Skin epidermis (tissue), 12 donors: ENCODE measurements at regions not wholly inside any gene's neighbourhood (a gene's known extent, or its start where the extent isn't known, plus 50 kb on each side); places are given as distances from the start of the nearest gene placed in this dataset.
"Not testable (repeated sequence)": the region's sequence is repeated elsewhere in the genome, so short reads cannot be mapped to it uniquely, and the experiment has no call there.

Experiments used
- H3K27ac ChIP-seq, 21 experiments: fragments of 200-600 bp; sonication (generic) in 11 of 21; one replicate each; pipeline ENCODE4 v1.5.0; 2020; ENCODE audit warnings: mild to moderate bottlenecking in 3 of 21, inconsistent platforms in 2 of 21, moderate library complexity in 2 of 21
- H3K4me3 ChIP-seq, 7 experiments: fragments of 200-600 bp; sonication (generic) in 2 of 7; one replicate each; pipeline ENCODE4 v1.5.0; 2020; ENCODE audit warnings: inconsistent platforms in 2 of 7, mild to moderate bottlenecking in 2 of 7, moderate library complexity in 1 of 7

DNA sequence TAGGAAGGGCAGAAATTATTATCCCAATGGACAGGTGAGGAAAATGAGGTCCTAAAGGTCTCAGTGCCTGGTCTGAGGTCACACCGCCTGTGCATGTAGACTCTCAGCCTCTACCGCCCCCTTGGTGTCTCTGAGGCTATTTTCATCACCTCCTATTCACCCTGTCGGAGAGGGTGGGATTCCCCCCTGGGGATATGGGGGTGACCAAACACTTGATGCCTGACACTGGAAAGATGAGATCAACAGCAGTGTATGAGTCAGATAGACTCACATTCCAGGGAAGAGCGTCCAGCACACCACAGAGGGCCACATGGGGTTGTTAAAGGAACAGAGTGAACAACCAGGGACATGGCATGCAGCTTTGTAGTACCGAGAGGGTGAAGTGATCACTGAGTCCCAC lies 199.7 kb downstream of the SMAD2 start:
- H3K4me3 ChIP-seq, result no peak overlapping the region

DNA sequence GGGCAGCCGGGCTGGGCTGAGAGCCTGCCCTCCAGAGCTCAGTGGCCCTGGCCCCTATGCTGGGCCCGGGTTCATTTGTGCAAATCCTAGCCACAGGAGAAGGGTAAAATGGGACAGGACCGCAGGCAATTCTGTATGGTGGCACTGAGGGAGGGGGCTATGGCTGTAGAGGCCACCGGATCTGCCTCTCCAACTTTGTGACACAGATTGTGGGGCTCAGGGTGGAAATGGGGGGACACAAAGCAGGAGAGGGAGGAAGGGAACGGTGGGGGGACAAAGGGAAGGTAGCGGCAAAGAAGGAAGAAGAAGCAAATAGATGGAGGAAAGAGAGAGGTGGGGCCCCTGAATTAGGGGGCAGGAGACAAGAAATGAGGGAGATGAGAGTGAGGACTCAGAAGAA lies 201.1 kb downstream of the SMAD2 start:
- H3K4me3 ChIP-seq, result no peak overlapping the region
- H3K27ac ChIP-seq, result no peak overlapping the region

More for the DNA sequence above, 199.7 kb downstream of the SMAD2 start:
- H3K27ac ChIP-seq, result no peak overlapping the region

DNA sequence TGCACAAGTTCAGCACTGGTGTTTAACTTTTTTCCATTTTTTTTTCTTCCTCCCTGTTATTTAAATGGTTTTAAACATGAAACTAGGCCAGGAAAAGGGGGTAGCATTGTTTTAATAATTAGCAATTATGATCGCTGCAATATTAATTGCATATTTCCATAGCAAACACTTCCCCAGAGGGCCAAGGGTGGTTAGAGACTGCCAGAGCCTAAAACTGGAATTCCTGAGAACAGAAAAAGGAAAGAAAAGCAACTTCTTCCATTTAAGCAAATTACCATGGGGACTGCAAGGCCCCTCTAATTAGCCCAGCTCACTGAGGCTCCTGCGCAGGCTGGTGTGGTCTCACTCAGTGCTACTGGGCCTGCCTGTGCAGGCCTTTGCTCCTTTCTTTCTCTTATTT lies 201.5 kb downstream of the SMAD2 start:
- H3K4me3 ChIP-seq, result no peak overlapping the region
- H3K27ac ChIP-seq, result no peak overlapping the region

DNA sequence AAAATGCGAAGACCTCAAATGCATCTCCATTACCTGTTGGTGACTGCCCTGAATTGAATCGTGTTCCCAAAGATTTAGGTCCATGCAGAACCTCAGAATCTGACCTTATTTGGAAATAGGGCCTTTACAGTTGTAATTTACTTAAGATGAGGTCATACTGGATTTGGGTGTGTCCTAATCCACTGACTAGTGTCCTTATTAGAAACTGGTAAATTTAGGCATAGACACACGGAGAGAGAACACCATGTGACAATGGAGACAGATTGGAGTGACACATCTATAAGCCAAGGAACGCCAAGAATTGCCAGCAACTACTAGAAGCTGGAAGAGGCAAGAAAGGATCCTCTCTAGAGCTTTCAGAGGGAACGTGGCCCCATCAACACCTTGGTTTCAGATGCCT lies 203.1 kb downstream of the SMAD2 start:
- H3K27ac ChIP-seq, result no peak overlapping the region
- no peak overlapping the region for H3K4me3 ChIP-seq

DNA sequence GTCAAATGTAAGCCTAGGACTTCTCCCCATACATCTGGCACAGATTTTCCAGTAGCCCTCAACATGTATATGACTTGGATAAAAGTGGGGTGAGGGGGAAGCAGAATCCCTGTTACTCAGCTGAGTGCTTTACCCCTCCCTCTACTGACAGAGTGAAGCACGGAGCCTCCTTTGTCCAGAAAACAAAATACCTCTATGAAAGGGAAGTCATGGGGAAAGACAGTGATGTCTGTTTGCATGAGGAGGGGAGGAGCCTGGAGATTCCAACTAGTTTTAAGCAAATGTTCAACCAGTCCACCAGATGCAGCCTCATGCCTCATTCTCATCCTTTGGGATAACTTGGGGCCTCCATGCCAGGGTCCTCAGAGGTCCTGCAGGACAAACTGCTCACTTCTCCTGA lies 203.9 kb downstream of the SMAD2 start:
- Histone ChIP-seq H3K27ac (no peak overlapping the region), H3K4me3 (no peak overlapping the region)

DNA sequence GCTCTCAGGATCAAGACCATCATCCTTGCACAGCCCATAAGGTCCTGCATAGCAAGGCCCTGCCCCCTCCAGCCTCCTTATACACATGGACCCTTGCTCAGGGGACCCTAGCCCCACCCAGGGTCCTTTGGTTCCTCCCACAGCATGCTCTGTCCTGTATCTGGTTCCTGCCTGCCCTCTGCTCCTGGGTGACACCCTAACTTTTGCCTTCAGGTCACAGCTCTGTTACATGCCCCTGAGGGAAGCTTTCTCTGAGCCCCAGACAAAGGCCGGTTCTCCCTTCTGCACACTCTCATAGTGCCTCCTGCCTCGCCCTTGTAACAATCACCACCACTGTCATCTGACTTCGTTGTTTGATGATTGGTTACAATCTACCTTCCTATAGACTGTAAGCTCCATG lies 204.8 kb downstream of the SMAD2 start:
- Histone ChIP-seq H3K4me3 (no peak overlapping the region), H3K27ac (no peak overlapping the region)

DNA sequence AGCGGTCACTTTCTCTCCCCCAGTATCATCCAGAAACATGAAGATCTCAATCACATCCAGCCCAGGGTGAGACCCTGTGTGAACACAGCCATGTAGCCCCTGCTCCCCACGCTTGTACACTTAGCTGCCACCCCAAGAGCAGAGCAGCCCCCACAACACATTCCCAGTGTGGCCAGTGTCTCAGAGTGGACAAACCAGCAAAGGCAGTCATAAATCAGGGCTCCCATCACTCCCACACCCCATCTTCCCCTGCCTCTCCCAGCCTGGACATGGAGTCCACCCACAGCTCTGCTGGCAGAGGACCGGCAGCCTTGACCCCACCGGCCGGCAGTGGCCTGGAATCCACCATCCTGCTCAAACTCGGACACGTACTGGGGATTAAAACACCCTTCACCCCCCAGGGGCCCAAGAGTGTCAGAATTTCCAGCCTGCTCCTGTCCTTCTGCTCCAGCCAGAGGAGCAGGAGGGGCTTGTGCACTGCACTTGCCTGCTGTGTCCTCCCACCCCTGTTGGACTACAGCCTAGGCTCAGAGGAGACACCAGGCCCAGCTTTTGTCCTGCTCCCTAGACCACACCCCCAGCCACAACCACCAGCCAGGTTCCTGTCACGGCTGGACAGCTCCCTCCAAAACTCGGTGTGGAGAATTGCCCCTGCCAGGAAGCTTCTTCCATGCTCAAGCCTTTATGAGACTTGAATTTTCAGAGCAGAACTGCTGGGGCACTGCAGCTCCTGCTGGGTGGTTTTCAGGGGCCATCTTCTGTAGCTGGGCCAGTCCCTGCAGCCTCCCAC lies 206.1 kb downstream of the SMAD2 start:
- no peak overlapping the region for H3K4me3 ChIP-seq

DNA sequence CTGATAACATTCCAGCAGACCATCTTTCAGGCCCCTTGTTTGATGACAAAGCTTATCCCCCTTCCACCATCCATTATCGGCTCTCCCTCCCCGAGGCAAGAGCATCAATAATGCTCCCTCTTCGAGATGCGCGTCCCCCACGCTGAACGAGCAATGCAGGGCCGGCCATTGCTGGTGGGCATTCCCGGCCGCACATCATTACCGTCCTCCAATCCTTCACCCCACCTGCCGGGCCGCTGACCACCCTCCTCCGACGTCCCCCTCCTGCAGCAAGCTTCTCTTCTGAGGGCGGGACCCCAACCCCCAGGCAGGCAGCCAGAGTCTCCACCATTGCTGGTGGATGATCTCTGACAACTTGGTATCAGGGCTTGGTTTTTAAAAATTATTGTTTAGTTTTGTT lies 208.6 kb downstream of the SMAD2 start:
- no peak overlapping the region for H3K27ac ChIP-seq
- H3K4me3 ChIP-seq, result no peak overlapping the region

More for the DNA sequence above, 206.1 kb downstream of the SMAD2 start:
- H3K27ac ChIP-seq, result no peak overlapping the region

DNA sequence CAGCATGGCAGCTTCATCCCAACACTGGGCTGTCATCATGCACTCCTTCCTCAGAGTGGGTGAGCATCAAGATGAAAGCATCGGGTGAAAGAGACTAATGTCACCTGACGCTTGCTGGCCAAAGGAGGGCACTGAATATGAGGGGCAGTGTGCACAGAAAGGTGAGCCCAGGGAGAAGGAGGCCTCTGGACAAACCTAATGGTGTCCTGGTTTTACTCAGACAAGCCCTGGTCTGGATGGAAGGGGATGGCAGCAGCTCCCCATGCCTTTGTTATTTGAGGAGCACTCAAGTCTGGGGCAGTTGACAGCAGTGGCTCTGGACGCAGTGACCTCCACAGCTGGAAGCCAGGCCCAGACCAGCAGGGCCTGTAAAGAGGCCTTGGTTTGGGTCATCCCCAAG lies 209.7 kb downstream of the SMAD2 start:
- H3K27ac ChIP-seq, result no peak overlapping the region
- no peak overlapping the region for H3K4me3 ChIP-seq

DNA sequence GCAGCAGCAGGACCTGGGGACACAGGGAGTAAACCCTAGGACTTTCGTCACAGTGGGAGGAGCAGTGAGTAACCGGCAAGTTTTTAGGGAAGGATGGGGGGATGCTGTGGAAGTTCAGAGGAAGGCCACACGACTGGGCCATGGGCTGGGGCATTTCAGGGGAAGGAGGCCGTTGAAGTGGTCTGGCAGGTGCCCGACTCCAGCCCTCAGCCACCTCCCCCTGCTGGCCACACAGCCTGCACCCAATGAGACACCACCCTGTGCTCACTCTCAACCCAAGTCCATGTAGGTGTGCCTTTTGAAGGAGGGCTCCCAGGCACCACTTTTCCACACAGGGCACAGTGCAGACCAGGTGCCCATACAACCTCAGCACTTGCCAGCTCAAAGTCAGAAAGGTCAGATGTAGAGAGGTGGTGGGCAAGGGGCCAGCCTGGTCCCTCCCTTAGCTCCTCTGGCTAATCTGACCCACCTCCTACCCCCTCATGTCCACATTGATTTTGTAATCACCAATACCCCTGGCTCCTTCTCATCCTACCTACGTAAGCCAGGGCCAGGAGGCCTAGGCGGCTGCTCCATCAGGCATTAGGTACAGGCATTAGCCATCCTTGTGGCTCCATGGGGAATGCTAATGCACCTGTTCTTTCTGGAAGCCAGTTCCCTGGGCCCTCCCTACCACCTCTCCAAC lies 211.2 kb downstream of the SMAD2 start:
- H3K27ac ChIP-seq, result no peak overlapping the region
- no peak overlapping the region for H3K4me3 ChIP-seq

DNA sequence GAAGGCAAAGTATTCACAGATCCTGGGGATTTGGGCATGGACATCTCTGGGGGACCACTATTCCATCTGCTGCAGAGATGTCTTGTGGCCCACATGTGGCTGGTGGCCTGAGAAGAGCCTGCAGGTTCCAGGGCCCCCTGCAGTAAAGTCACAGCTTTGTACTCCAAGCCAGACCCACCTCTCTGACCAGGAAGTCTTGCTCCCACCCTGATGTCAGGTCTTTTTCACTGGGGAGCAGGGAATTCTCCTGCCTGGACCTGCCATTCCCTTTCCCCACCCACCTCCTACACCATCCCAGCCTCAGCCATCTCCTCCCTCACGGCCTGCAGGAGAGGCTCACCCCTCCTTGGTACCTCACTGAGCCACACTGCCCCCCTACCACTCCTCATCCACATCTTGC lies 211.8 kb downstream of the SMAD2 start:
- no peak overlapping the region for H3K27ac ChIP-seq
- H3K4me3 ChIP-seq, result no peak overlapping the region

DNA sequence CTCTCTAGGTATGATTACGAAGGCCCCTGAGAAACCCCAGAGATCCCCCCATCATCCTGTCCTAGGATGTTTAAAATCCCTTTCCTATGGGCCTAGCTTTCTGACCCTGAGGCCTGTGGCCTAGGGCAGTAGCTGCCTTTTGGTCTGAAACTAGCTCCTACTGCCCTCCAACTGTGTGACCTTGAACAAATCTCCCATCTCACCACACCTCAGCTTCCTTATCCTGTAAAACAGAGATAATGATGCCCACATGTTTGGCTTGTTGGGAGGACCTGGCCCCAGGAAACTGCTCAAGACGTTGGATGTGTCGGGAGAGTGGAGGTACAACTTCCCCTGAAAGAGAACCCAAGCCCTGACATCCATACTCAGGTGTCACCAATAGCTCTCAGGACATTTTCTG lies 213.2 kb downstream of the SMAD2 start:
- no peak overlapping the region for H3K27ac ChIP-seq
- H3K4me3 ChIP-seq, result no peak overlapping the region

DNA sequence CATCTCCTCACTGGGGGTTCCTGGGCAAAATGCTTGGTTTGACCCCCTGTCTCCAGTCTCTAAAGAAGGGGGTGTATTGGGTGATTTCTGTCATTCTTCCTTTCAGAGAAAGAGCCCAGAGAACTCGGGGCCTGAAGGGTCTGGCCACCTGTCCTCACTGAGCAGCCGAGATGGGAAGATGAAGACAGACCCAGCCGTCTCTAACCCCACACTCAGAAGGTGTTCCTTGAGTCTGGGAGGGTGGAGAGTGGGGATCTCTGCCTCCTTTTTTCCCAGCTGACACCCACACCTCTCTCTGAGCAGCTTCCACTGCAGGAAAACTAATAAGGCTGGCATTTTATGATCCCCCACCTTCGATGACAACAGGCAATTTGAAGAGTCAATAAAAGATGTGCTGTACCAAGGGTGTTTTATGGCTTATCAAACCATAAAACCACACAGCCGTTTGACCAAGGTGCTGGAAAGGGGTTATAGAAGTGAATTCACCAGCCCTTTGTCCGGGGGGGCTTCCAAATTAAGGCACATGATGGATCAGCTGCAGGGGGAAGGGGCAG lies 213.8 kb downstream of the SMAD2 start:
- Histone ChIP-seq H3K27ac (no peak overlapping the region), H3K4me3 (no peak overlapping the region)

DNA sequence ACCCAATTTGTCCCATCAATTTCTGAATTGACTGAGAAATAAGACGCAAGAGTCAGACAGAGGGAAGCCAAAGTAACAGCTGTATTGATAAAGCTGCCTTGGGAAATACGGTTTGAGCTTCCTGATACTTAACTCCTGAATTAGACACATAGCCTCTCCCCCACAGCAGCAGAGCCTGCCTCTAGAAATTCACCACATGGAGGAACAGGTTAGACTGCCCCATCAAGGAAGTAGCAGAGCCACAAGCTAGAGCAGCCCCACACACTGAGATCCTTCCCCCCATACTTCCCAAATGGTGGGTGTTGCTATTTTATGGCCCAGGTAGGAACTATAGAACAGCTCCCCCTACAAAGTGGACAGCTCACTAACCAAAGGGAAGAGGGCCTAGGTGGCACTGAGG lies 220.0 kb downstream of the SMAD2 start:
- H3K4me3 ChIP-seq, result no peak overlapping the region
- no peak overlapping the region for H3K27ac ChIP-seq

DNA sequence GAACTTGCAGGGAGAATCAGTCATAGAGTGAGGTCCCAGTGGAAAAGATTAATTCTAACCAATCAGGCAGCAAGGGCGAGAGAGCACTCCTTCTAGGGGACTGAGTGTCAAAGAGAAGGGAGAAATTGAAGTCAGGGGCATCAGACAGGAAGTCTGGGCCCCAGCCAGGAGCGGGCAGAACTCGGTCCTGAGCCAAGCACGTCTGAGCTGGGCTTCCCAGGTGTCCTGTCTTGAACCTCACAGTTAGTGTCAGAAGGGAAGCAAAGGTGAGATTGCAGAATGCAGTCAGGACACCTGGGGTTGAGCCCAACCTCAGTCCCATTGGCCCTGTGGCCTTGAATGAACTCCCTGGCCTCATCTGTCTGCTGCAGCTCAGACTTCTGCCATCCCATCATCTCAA lies 220.9 kb downstream of the SMAD2 start:
- Histone ChIP-seq H3K4me3 (no peak overlapping the region), H3K27ac (no peak overlapping the region)

DNA sequence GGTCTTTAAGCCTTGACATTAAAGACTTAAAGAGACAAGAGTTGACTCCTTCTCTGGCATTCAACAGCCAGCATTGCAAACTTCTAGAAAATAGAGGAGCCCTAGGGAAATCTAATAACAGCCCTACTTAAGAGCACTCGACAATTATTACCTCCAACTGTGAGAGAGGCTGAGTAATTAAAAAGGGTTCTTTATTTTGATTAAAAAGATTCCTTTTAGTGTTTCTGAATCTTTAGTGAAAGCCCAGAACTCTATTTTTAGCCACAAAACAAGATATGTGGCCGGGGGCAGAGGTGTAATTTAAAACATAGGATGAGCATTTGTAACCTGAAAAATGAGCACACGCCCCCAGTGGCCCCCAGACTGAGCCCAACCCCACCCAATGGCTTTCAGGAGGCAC lies 222.3 kb downstream of the SMAD2 start:
- no peak overlapping the region for H3K4me3 ChIP-seq
- H3K27ac ChIP-seq, result no peak overlapping the region

DNA sequence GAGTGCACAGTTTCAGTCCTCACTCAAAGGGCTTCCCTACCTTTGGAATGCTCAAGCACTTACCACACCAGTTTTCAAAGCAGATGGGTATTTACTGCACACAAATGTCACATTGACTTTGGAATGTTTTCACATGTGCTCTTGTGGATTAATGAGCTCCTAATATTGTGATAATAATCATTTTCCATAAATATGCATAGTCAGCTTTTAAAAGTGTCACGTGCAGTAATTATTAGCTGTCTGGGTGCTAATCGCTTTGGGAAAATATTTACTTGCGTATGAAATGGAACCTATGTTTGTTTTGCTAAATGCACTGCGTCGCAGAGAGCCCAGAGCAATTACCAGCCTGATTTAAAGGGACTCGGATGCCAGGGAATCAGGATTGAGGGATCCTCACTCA lies 229.3 kb downstream of the SMAD2 start:
- H3K27ac ChIP-seq, result no peak overlapping the region
- H3K4me3 ChIP-seq, result no peak overlapping the region

DNA sequence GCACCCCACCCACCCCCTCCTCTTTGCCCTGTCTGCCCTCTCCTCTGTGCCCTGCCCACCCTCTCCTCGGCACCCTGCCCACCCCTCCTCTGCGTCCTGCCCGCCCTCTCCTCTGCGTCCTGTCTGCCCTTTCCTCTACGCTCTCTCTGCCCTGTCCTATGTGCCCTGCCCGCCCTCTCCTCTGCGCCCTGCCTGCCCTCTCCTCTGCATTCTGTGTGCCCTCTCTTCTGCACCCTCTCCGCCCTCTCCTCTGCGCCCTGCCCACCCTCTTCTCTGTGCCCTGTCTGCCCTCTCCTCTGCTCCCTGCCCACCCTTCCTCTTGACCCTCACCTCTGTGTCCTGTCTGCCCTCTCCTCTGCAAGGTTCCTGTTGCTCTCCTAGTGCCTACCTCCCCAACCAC lies 233.6 kb downstream of the SMAD2 start:
- Histone ChIP-seq H3K27ac (no peak overlapping the region), H3K4me3 (no peak overlapping the region)

DNA sequence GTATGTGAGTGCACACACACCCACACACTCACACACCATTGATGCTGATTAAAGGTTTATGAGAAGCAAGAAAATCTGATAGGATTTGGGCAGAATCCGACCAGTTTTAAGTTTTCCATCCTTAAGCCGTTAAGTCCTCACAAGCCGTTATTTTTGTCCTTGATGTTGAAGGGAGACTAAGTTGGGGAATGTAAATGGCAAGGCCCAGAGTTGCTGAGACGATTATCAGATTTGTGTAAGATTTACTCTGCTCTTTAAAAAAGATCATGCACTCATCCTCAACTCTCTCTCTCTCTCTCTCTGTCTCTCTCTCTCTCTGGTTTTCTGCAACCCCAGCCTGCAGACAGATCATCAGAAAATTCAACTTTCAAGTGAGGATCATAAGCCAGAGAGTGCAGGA lies 238.8 kb downstream of the SMAD2 start:
- Histone ChIP-seq H3K27ac (no peak overlapping the region), H3K4me3 (no peak overlapping the region)

DNA sequence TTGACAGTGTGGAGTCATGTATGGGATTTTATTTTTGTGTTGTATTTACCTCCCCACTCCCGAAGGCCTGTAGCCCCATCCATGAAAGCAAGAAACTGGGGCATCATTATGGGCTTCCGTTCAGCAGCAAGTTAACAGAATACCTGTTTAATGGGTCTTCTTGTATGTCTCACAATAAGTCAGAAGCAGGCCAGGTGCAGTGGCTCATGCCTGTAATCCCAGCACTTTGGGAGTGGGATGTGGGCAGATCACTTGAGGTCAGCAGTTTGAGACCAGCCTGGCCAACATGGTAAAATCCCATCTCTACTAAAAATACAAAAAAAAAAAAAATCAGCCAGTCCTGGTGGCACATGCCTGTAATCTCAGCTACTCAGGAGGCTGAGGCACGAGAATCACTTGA lies 239.7 kb downstream of the SMAD2 start:
- not testable (repeated sequence) for H3K4me3 ChIP-seq, H3K27ac ChIP-seq

DNA sequence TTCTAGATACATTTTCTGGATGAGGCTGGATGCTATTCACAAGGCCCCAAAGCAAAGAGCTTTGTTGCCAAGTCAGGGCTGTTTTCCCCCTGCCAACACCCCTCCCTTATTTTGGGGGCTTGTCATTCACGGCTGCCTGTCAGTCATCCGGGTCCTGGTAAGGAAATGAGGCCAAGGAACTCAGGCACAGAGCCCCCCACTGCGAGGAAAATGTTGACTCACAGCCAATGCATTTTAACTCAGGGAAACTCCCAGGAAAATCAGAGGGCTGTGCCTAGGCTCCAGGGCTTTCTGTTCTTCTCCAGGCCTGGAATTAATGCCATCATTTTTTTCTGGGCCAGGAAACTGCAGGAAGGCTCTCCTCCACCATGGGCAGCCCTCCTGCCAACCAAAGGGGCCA lies 241.1 kb downstream of the SMAD2 start:
- Histone ChIP-seq H3K27ac (no peak overlapping the region), H3K4me3 (no peak overlapping the region)
